ACC112 (cell line): ENCODE measurements at regions not wholly inside any gene's neighbourhood (a gene's known extent, or its start where the extent isn't known, plus 50 kb on each side); places are given as distances from the start of the nearest gene placed in this dataset.

Experiments
- H2AFZ ChIP-seq: fragments of 200-600 bp; sonication (generic); one replicate; pipeline ENCODE4 v1.6.0; 2017; ENCODE audit warnings: antibody characterized with exemption, low read length; ENCODE audit not compliant: unreplicated experiment
- H3K27ac ChIP-seq: fragments of 200-600 bp; sonication (generic); 2 replicates; pipeline ENCODE4 v1.5.1; 2014; ENCODE audit warnings: low read depth, mild to moderate bottlenecking, antibody characterized with exemption, low read length, moderate library complexity
- H3K27me3 ChIP-seq: fragments of 200-600 bp; sonication (generic); 2 replicates; pipeline ENCODE4 v1.6.1; 2014; ENCODE audit warnings: mild to moderate bottlenecking, antibody characterized with exemption, low read length, moderate library complexity, mixed read lengths; ENCODE audit not compliant: insufficient read depth
- H3K36me3 ChIP-seq: fragments of 200-600 bp; sonication (generic); 2 replicates; pipeline ENCODE4 v1.6.1; 2016; ENCODE audit warnings: mild to moderate bottlenecking, antibody characterized with exemption, low read length, moderate library complexity, mixed read lengths; ENCODE audit not compliant: insufficient read depth
- H3K4me1 ChIP-seq: fragments of 200-600 bp; sonication (generic); one replicate; pipeline ENCODE4 v1.6.1; 2016; ENCODE audit warnings: low read length, mixed read lengths; ENCODE audit not compliant: insufficient read depth, unreplicated experiment, control insufficient read depth
- H3K4me3 ChIP-seq: fragments of 200-600 bp; sonication (generic); 2 replicates; pipeline ENCODE4 v1.5.1; 2014; ENCODE audit warnings: mild to moderate bottlenecking, low read depth, low read length
- H3K79me2 ChIP-seq: fragments of 200-600 bp; sonication (generic); one replicate; pipeline ENCODE4 v1.6.0; 2016; ENCODE audit warnings: low read length; ENCODE audit not compliant: control insufficient read depth, unreplicated experiment, insufficient read depth

- Histone ChIP-seq H3K4me3 (no peak overlapping the region), H3K27ac (no peak overlapping the region), H3K36me3 (no peaks in the 10 kb centered on the region), H2AFZ (no peak overlapping the region), H3K79me2 (no peaks in the 10 kb centered on the region), H3K4me1 (no peaks in the 10 kb centered on the region), H3K27me3 (no peaks in the 10 kb centered on the region)
Measured at GRCh38 chr17:71360301-71360700, 760.5 kb upstream of the SOX9 start.

DNA sequence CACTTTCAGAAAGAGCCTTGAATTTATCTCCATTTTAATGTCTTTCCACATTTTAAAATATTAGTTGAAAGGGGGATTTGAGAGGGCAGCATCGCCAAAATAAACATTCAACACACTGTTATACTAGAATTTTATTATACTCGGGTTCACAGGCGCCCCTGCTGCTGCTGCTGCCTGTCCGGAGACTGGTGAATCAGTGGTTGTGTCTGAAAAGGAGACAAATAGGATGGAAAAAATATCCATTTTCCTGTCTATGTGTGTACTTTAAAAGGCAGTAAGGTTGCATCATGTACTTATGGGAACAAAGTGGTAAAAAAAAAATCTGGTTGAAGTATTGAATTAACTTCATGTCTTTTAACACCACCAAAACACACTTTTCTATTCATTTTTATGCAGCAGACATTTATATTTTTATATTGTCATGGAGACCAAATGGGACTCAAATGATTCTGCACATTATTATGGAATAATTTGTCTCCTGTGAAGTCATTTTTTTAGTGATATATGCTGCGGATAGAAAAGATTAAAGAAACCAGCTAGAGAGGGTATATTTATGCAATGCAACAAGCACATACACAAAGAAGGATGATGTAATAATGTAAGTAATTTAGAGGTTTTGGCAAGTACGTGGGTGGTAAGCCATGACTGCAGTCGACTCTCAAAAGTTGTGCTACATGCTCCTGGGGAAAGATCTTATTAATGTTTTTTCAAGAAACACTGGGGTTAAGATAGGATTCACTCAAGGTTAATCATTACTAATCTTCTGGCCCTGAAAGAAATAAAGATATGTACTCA is 759.0 kb upstream of the SOX9 start:
- H2AFZ ChIP-seq: no peak overlapping the region

DNA sequence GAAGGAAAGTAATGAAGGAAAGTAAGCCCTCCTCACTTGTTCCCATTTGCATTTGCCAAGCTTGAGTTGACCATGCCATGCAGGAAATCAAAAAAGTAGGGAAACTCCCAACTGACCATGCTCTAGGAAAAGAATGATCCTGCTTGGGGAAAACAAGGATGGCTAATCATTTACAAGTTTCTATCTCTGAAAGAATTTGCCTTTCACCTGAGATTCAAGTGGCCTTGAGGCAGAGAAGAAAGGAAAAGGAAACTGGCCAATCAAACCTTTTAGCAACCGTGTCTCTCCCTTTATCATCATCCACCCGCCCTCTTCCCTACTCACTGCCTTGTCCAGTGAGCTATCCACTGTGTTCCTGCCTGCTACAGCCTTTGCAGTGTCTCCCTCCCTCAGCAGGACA is 757.2 kb upstream of the SOX9 start:
- Histone ChIP-seq H3K79me2 (no peaks in the 10 kb centered on the region), H3K4me1 (no peaks in the 10 kb centered on the region), H3K27ac (no peak overlapping the region), H3K4me3 (no peak overlapping the region), H3K27me3 (no peaks in the 10 kb centered on the region), H2AFZ (no peak overlapping the region), H3K36me3 (no peaks in the 10 kb centered on the region)

More for the DNA sequence above, 759.0 kb upstream of the SOX9 start:
- Histone ChIP-seq H3K36me3 (no peaks in the 10 kb centered on the region), H3K4me3 (no peak overlapping the region), H3K79me2 (no peaks in the 10 kb centered on the region), H3K4me1 (no peaks in the 10 kb centered on the region), H3K27ac (no peak overlapping the region), H3K27me3 (no peaks in the 10 kb centered on the region)

DNA sequence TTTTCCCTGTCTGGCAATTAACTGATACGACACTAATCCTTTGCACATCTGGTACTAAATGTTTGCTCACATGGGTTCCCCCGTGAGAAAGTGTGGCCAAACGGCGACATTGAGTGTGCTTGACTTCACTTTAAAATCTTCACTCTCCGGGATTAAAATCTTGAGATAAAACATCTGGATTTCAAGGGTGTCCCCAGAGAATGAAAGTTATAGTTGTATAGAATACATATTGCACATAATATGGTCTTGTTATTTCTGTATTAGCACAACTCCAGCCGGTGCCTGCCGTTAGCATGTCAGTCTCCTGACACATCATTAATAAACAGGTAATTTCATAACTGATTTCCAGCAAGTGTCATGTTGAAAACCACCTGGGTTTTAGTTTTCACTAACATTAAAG is 749.0 kb upstream of the SOX9 start:
- H3K79me2 ChIP-seq: no peaks in the 10 kb centered on the region
- H3K4me3 ChIP-seq: no peak overlapping the region
- H3K27ac ChIP-seq: no peak overlapping the region
- H3K4me1 ChIP-seq: no peaks in the 10 kb centered on the region
- no peaks in the 10 kb centered on the region for H3K36me3 ChIP-seq
- H3K27me3 ChIP-seq: no peaks in the 10 kb centered on the region
- H2AFZ ChIP-seq: no peak overlapping the region

DNA sequence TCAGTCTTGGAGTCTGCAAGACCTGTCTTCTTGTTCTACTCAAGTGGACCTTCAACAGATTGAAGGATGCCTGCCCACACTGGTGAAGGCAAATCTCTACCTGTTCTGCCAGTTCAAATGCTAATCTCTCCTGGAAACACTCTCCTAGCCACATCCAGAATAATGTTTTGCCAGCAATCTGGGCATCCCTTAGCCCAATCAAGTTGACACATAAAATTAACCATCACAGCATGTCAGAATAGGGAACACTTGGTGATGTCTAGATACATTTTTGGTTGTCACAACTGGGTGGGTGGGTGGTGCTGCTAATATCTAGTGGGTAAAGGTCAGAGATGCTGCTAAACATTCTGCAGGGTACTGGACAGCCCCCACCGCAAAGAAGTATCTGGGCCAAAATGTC is 744.9 kb upstream of the SOX9 start:
- H3K27ac ChIP-seq: no peak overlapping the region
- no peaks in the 10 kb centered on the region for H3K36me3 ChIP-seq
- H3K27me3 ChIP-seq: no peaks in the 10 kb centered on the region
- no peaks in the 10 kb centered on the region for H3K79me2 ChIP-seq
- H3K4me3 ChIP-seq: no peak overlapping the region
- no peak overlapping the region for H2AFZ ChIP-seq
- no peaks in the 10 kb centered on the region for H3K4me1 ChIP-seq

DNA sequence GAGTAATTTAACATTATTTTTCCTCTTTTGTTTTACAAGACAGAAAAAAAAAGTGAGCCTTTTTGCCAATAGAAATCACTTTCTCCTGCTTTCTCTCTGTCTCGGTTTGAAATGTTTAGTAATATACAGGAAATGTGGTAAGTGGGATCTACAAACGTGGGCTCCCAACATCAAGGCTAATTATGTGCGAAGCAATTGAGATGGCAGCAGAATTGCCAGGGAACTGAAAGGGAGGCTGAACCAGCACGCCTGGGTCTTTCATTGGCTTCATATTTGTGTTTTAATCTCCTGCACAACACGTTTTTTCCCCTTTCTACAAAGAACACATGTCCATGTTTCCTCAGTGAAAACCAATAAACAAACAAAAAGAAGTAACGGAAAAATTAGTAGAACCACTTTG is 743.9 kb upstream of the SOX9 start:
- H2AFZ ChIP-seq: no peak overlapping the region
- no peak overlapping the region for H3K4me3 ChIP-seq
- H3K79me2 ChIP-seq: no peaks in the 10 kb centered on the region
- H3K4me1 ChIP-seq: no peaks in the 10 kb centered on the region
- no peak overlapping the region for H3K27ac ChIP-seq
- no peaks in the 10 kb centered on the region for H3K27me3 ChIP-seq
- H3K36me3 ChIP-seq: no peaks in the 10 kb centered on the region

DNA sequence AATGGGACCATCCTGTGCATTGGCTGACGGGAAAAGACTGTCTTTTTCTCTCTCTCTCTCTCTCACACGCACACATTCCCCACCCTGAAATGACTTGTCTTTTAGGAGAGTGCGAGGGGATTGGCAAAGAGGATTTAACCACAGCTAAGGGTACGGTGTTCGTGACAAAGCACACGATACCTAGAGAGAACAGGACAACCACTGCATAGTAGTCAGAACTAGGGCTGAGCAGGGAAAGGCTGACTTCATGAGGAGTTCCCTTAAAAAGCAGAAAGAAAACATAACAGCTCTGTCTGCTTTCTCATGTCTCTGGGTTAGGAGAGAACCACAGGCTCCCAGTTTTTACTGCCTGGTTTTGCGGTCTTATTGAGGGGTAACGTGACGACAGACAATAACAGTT is 742.8 kb upstream of the SOX9 start:
- Histone ChIP-seq H3K36me3 (no peaks in the 10 kb centered on the region), H3K79me2 (no peaks in the 10 kb centered on the region), H3K4me1 (no peaks in the 10 kb centered on the region), H3K27me3 (no peaks in the 10 kb centered on the region), H3K27ac (no peak overlapping the region), H2AFZ (no peak overlapping the region), H3K4me3 (no peak overlapping the region)

DNA sequence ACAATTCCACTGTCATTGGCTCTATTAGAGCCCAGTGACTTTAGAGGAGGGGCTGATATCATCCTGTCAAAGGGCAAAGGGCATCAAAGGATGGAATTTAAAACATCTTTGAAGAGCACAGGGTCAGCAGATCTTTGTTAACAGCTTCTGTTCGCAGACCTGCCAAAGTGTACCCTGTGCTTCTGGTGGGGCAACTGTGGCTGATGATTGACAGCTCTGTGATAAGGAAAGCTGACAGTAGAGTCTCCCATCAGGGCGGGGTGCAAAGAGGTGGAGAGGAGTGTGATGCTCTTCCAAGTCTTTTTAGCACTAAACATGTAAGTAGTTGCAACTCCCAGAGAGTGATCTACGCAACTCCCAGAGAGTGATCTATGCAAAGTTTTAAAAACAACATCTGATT is 742.1 kb upstream of the SOX9 start:
- Histone ChIP-seq H3K4me1 (no peaks in the 10 kb centered on the region), H3K4me3 (no peak overlapping the region), H3K27ac (no peak overlapping the region), H3K79me2 (no peaks in the 10 kb centered on the region), H2AFZ (no peak overlapping the region), H3K27me3 (no peaks in the 10 kb centered on the region), H3K36me3 (no peaks in the 10 kb centered on the region)

- H3K36me3 ChIP-seq: no peaks in the 10 kb centered on the region
- no peak overlapping the region for H3K27ac ChIP-seq
- no peak overlapping the region for H3K4me3 ChIP-seq
- no peaks in the 10 kb centered on the region for H3K4me1 ChIP-seq
- H3K27me3 ChIP-seq: no peaks in the 10 kb centered on the region
- H3K79me2 ChIP-seq: no peaks in the 10 kb centered on the region
- no peak overlapping the region for H2AFZ ChIP-seq
Measured at GRCh38 chr17:71379512-71379911, 741.3 kb upstream of the SOX9 start.

- Histone ChIP-seq H3K36me3 (no peaks in the 10 kb centered on the region), H3K27me3 (no peaks in the 10 kb centered on the region), H3K27ac (no peak overlapping the region), H3K4me3 (no peak overlapping the region), H3K4me1 (no peaks in the 10 kb centered on the region), H2AFZ (no peak overlapping the region), H3K79me2 (no peaks in the 10 kb centered on the region)
Measured at GRCh38 chr17:71380535-71380934, 740.3 kb upstream of the SOX9 start.

DNA sequence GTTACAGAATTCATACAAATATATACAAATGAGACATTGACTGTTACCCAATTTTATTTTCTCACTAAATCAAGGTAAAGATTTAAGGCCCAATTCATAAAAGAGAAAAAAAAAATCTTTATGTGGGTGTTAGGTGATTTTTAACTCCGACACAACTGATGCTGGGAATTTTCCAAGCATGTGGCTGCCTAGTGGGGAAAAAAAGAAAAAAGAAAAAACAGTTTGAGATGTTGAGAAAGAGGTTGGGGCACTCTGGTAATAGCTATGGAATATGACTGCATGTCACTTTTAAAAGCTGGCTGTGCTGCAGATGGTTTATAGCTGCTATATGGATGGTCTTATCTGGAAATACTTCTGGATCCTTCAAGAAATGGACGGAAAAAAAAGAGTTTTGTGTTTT is 739.9 kb upstream of the SOX9 start:
- Histone ChIP-seq H3K79me2 (no peaks in the 10 kb centered on the region), H3K27ac (no peak overlapping the region), H3K4me3 (no peak overlapping the region), H3K4me1 (no peaks in the 10 kb centered on the region), H3K36me3 (no peaks in the 10 kb centered on the region), H2AFZ (no peak overlapping the region), H3K27me3 (no peaks in the 10 kb centered on the region)
